Right lobe of liver (tissue), 4 donors: ENCODE measurements at regions not wholly inside any gene's neighbourhood (a gene's known extent, or its start where the extent isn't known, plus 50 kb on each side); places are given as distances from the start of the nearest gene placed in this dataset.

Experiments used
- CTCF ChIP-seq, 4 donors: fragments of 200-600 bp in 3 of 4; fragments of 450-650 bp in 1 of 4; IDR thresholded peaks; one replicate each; pipeline versions ENCODE4 v1.5.1 to v1.8.0; 2016 to 2022; ENCODE audit warnings: antibody characterized with exemption in 4 of 4, mild to moderate bottlenecking in 2 of 4
- POLR2A ChIP-seq: fragments of 450-650 bp; IDR thresholded peaks from one replicate; pipeline ENCODE4 v1.6.1; 2017; ENCODE audit warnings: antibody characterized with exemption, mild to moderate bottlenecking
- donor health status: DM: no; HTN: no; CAD: no.
- donor health status: DM: no; HTN: no; CAD: no.
- donor health status: DM: no; HTN: yes; CAD: no.

GRCh38 chr4:114335339-114335738 lies 263.3 kb upstream of the UGT8 start:
- TF ChIP-seq CTCF (IDR thresholded peaks at IDR 0.05) (no peak), POLR2A (no peak)
